Adrenal gland (tissue), 9 donors: ENCODE measurements at regions not wholly inside any gene's neighbourhood (a gene's known extent, or its start where the extent isn't known, plus 50 kb on each side); places are given as distances from the start of the nearest gene placed in this dataset.

Experiments
- DNase-seq, 7 donors: peaks; one replicate each; pipeline ENCODE4 v3.0.0-alpha.2; 2019 to 2020
- H3K27ac ChIP-seq, 5 donors: fragments of 200-600 bp; sonication (generic) in 4 of 5; 1 replicate in 3 of 5; 2 replicates in 2 of 5; pipeline versions ENCODE4 v1.5.1 to v1.8.0; 2016 to 2020; ENCODE audit warnings: mild to moderate bottlenecking in 1 of 5
- H3K27me3 ChIP-seq: fragments of 200-600 bp; 2 replicates; pipeline ENCODE4 v1.8.0; 2021
- H3K36me3 ChIP-seq, 2 donors: fragments of 200-600 bp; replicated peaks in 1 of 2; 1 replicate in 1 of 2; 2 replicates in 1 of 2; pipeline versions ENCODE4 v1.5.1 to v1.8.0; 2018 to 2022
- H3K4me1 ChIP-seq, 2 donors: fragments of 200-600 bp; replicated peaks in 1 of 2; 1 replicate in 1 of 2; 2 replicates in 1 of 2; pipeline versions ENCODE4 v1.5.1 to v1.8.0; 2018 to 2021
- H3K4me3 ChIP-seq, 4 donors: fragments of 200-600 bp; sonication (generic) in 3 of 4; one replicate each; pipeline ENCODE4 v1.5.1; 2016 to 2018
- H3K9me3 ChIP-seq, 3 donors: fragments of 200-600 bp; sonication (generic) in 1 of 3; replicated peaks in 1 of 3; 1 replicate in 2 of 3; 2 replicates in 1 of 3; pipeline versions ENCODE4 v1.5.1 to v1.8.0; 2016 to 2021
- POLR2A ChIP-seq, 2 donors: fragments of 450-650 bp; IDR thresholded peaks; one replicate each; pipeline ENCODE4 v1.6.1; 2017; ENCODE audit warnings: antibody characterized with exemption in 2 of 2, mild to moderate bottlenecking in 2 of 2, moderate library complexity in 1 of 2
- WGBS, 4 donors: extraction: QIAGEN DNeasy Blood & Tissue Kit in 2 of 4; methylation state at CpG; one replicate each; pipeline versions ENCODE4 v1.1.5 to v1.1.7; 2013 to 2017; 5-methylcytosine and 5-hydroxymethylcytosine counted together
- intact Hi-C, 2 donors: fragments of 100-400 bp; cut with DNase I; formaldehyde crosslinking; loops; one replicate each; pipeline versions ENCODE4 v1.14.1 to v1.15.0; 2022 to 2023
- TF ChIP-seq, protein P1 (sequence below), 6 experiments: fragments of 450-650 bp in 4 of 6; fragments of 200-600 bp in 2 of 6; sonication (generic) in 1 of 6; IDR thresholded peaks; 1 replicate in 5 of 6; 2 replicates in 1 of 6; pipeline versions ENCODE4 v1.5.1 to v1.8.0; 2016 to 2021; ENCODE audit warnings: antibody characterized with exemption in 6 of 6, mild to moderate bottlenecking in 2 of 6, moderate library complexity in 1 of 6
- donor health status: healthy with polysubstance abuse.
- donor health status: Bipolar disorder and iron deficiency.
- donor health status: DM: yes; HTN: yes; CAD: no.
- donor health status: DM: no; HTN: no; CAD: no.
- donor health status: DM: no; HTN: no; CAD: no.

DNA sequence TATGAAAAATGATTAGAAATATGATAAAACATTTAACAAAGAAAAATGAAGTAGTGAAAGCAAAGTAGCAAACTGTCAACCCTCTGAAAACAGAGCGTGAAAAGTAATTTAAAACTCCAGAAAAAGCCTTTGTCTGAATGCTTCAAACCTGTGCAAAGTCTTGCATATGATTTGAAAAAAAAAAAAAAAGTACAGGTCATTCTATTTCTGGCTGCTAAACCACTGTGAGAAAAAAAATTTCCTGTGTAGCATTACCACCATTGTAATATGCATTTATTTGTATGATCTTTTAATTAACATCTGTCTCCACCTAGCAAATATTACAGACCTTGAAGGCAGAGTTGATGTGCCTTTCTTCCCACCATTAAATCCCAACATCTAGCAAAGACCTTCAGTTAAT, 82.1 kb upstream of the CCDC68 start:
- TF ChIP-seq, protein P1, sequence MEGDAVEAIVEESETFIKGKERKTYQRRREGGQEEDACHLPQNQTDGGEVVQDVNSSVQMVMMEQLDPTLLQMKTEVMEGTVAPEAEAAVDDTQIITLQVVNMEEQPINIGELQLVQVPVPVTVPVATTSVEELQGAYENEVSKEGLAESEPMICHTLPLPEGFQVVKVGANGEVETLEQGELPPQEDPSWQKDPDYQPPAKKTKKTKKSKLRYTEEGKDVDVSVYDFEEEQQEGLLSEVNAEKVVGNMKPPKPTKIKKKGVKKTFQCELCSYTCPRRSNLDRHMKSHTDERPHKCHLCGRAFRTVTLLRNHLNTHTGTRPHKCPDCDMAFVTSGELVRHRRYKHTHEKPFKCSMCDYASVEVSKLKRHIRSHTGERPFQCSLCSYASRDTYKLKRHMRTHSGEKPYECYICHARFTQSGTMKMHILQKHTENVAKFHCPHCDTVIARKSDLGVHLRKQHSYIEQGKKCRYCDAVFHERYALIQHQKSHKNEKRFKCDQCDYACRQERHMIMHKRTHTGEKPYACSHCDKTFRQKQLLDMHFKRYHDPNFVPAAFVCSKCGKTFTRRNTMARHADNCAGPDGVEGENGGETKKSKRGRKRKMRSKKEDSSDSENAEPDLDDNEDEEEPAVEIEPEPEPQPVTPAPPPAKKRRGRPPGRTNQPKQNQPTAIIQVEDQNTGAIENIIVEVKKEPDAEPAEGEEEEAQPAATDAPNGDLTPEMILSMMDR (IDR thresholded peaks at IDR 0.05): no peak
- no peak for TF ChIP-seq POLR2A (IDR thresholded peaks at IDR 0.05)
- no peaks in the 10 kb centered on the region for H3K9me3 ChIP-seq
- no peaks in the 10 kb centered on the region for H3K4me1 ChIP-seq
- H3K36me3 ChIP-seq: no peaks in the 10 kb centered on the region
- intact Hi-C loops: no loop called here
- H3K27ac ChIP-seq: no peak overlapping the region
- 71 to 79% (median 78%) methylated on average over 1 of the region's 1 CpG for WGBS, 4 donors
- DNase-seq: no peak
- no peak overlapping the region for H3K4me3 ChIP-seq
- H3K27me3 ChIP-seq: no peaks in the 10 kb centered on the region

DNA sequence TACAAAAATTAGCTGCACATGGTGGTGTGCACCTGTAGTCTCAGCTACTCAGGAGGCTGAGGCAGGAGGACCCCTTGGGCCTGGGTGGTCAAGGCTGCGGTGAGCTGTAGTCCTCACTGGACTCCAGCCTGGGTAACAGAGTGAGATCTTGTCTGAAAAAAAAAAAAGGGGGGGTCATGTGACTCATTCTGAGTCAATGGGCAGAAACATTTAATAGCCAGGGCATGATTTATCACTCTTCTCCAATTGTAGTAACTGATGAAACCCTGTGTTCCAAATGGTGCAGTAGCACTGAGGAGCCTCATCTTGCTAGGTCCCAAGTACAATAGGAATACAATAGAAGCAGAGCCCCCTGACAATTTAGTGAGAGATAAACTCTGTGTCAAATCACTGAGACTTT, 78.9 kb upstream of the CCDC68 start:
- no peaks in the 10 kb centered on the region for H3K9me3 ChIP-seq
- H3K4me3 ChIP-seq: no peak overlapping the region
- no peak for DNase-seq
- no peaks in the 10 kb centered on the region for H3K36me3 ChIP-seq
- TF ChIP-seq, protein P1 (IDR thresholded peaks at IDR 0.05): no peak
- TF ChIP-seq POLR2A (IDR thresholded peaks at IDR 0.05): no peak
- H3K4me1 ChIP-seq: no peaks in the 10 kb centered on the region
- intact Hi-C loops: no loop called here
- 80 to 100% (median 96%) methylated on average over 1 of the region's 1 CpG for WGBS, 4 donors
- no peak overlapping the region for H3K27ac ChIP-seq
- no peaks in the 10 kb centered on the region for H3K27me3 ChIP-seq

DNA sequence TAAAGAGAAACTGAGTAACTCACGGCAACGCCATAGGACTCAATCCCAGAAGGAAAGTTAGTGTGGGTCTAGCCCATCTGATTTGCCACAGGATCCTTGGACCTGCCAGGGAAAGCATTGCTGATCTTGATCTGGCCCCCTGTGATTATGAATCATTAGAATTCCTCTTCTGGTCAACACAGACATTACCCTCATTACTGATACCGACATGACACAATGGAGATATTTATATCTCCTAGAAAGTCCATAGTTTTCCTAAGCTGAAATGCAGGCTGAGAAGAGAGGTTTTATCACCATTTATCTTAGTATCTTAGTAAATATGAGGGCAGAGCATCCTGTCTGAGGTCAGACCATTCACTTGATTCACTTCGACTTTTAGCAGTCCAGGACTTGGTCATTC, 75.5 kb upstream of the CCDC68 start:
- intact Hi-C loops: no loop called here
- DNase-seq: no peak

DNA sequence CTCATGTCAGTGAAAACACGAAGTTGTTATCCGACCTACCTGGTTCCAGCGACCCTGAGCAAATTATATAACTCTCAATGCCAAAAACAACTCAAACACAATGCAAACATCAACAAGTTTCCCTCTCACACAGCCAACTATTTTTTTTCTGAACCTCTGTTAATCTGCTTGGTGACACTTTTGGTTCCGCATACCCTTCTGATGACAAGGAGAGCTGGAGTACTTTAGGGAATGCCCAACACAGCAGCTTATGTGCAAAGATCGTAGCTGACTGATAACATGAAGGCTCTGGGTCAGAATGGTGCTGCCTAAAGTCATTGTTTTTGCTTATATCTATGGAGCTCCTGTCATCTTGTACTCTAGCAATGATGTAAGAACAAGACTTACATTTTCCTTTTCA, 72.7 kb upstream of the CCDC68 start:
- Histone ChIP-seq H3K36me3 (no peaks in the 10 kb centered on the region), H3K4me1 (no peaks in the 10 kb centered on the region), H3K4me3 (no peak overlapping the region), H3K27me3 (no peaks in the 10 kb centered on the region), H3K27ac (no peak overlapping the region), H3K9me3 (no peaks in the 10 kb centered on the region)
- no peak for TF ChIP-seq POLR2A (IDR thresholded peaks at IDR 0.05)
- TF ChIP-seq, protein P1 (IDR thresholded peaks at IDR 0.05): no peak
- 53 to 64% (median 56%) methylated on average over 5 of the region's 5 CpGs for WGBS, 4 donors
- intact Hi-C loops: no loop called here
- no peak for DNase-seq

More for the DNA sequence above, 75.5 kb upstream of the CCDC68 start:
- 51 to 68% (median 61%) methylated on average over 4 of the region's 4 CpGs for WGBS, 4 donors
- Histone ChIP-seq H3K9me3 (no peaks in the 10 kb centered on the region), H3K36me3 (no peaks in the 10 kb centered on the region), H3K4me1 (no peaks in the 10 kb centered on the region), H3K27me3 (no peaks in the 10 kb centered on the region), H3K27ac (no peak overlapping the region), H3K4me3 (no peak overlapping the region)
- no peak for TF ChIP-seq POLR2A (IDR thresholded peaks at IDR 0.05)
- TF ChIP-seq, protein P1 (IDR thresholded peaks at IDR 0.05): no peak
